Heart left ventricle (tissue), 16 donors: ENCODE measurements at regions not wholly inside any gene's neighbourhood (a gene's known extent, or its start where the extent isn't known, plus 50 kb on each side); places are given as distances from the start of the nearest gene placed in this dataset.

Experiments
- ATAC-seq, 4 donors: fragments of 200-7000 bp; cut with Tn5 transposase; one replicate each; pipeline ENCODE4 v1.9.1; 2020 to 2022; ENCODE audit warnings: moderate library complexity in 4 of 4, mild to moderate bottlenecking in 3 of 4, moderate number of reproducible peaks in 1 of 4
- DNase-seq, 5 donors: peaks; one replicate each; pipeline ENCODE4 v3.0.0-alpha.2; 2020
- H3K27ac ChIP-seq, 12 donors: fragments of 200-600 bp; sonication (generic) in 4 of 12; one replicate each; pipeline versions ENCODE4 v1.5.0 to v1.8.0; 2016 to 2022; ENCODE audit warnings: mild to moderate bottlenecking in 2 of 12
- H3K27me3 ChIP-seq, 9 donors: fragments of 200-600 bp; sonication (generic) in 2 of 9; one replicate each; pipeline versions ENCODE4 v1.5.1 to v1.8.0; 2016 to 2022; ENCODE audit warnings: mild to moderate bottlenecking in 3 of 9
- H3K36me3 ChIP-seq, 9 donors: fragments of 200-600 bp; sonication (generic) in 2 of 9; one replicate each; pipeline versions ENCODE4 v1.5.0 to v1.8.0; 2018 to 2022; ENCODE audit warnings: mild to moderate bottlenecking in 2 of 9
- H3K4me1 ChIP-seq, 12 donors: fragments of 200-600 bp; sonication (generic) in 4 of 12; one replicate each; pipeline versions ENCODE4 v1.5.0 to v1.8.0; 2016 to 2022; ENCODE audit warnings: mild to moderate bottlenecking in 3 of 12
- H3K4me3 ChIP-seq, 12 donors: fragments of 200-600 bp; sonication (generic) in 4 of 12; one replicate each; pipeline versions ENCODE4 v1.5.0 to v1.8.0; 2017 to 2022; ENCODE audit warnings: mild to moderate bottlenecking in 9 of 12, moderate library complexity in 4 of 12
- H3K9me3 ChIP-seq, 12 donors: fragments of 200-600 bp; sonication (generic) in 4 of 12; one replicate each; pipeline versions ENCODE4 v1.5.0 to v1.8.0; 2016 to 2022; ENCODE audit warnings: mild to moderate bottlenecking in 1 of 12
- CTCF ChIP-seq, 12 donors: fragments of 200-600 bp; sonication (generic) in 4 of 12; IDR thresholded peaks; one replicate each; pipeline versions ENCODE4 v1.5.0 to v1.8.0; 2018 to 2022; ENCODE audit warnings: antibody characterized with exemption in 12 of 12, mild to moderate bottlenecking in 5 of 12
- POLR2A ChIP-seq, 2 donors: fragments of 450-650 bp; IDR thresholded peaks; one replicate each; pipeline ENCODE4 v1.6.1; 2017; ENCODE audit warnings: antibody characterized with exemption in 2 of 2, mild to moderate bottlenecking in 2 of 2, moderate library complexity in 2 of 2
- WGBS, 4 donors: extraction: QIAGEN DNeasy Blood & Tissue Kit in 2 of 4; methylation state at CpG; one replicate each; pipeline versions ENCODE4 v1.1.5 to v1.1.7; 2013 to 2018; 5-methylcytosine and 5-hydroxymethylcytosine counted together
- intact Hi-C, 10 donors: fragments of 100-400 bp; cut with DNase I; formaldehyde crosslinking; loops; one replicate each; pipeline versions ENCODE4 v1.11.1 to v1.14.2; 2022
- donor health status: ischemic (EF 13 %, LVEDD 7.1; RV severe dilation, severe dysfunction).
- donor health status: healthy with polysubstance abuse.
- donor health status: DM: no; HTN: yes; CAD: no.
- donor health status: DM: no; HTN: no; CAD: no.
- donor health status: ischemic (EF 25% LVEDD 6.9; RV normal size, moderate dysfunction).
- donor health status: ischemic (EF 25% LVEDD 5.7; RV mildly dilated, moderate dysfunction).
- donor health status: healthy.
- donor health status: DM: yes; HTN: yes; CAD: no.
- donor health status: ischemic (EF 35%, LVEDD 5.7; RV mildly dilated, moderate dysfunction).
- donor health status: nonischemic (EF 11% LVEDD 7.7; RV severe dilation, severe dysfunction).
- donor health status: DM: yes; HTN: yes; CAD: no.
- donor health status: PGD.
- donor health status: ischemic (EF 29% LVEDD 5.4; RV normal size, mild dysfunction).
- donor health status: nonischemic (EF 23%, LVEDD 6.1; RV moderate dilation, normal function).

- TF ChIP-seq CTCF (IDR thresholded peaks at IDR 0.05): no peak
- TF ChIP-seq POLR2A (IDR thresholded peaks at IDR 0.05): no peak
- no peak overlapping the region for H3K4me3 ChIP-seq
- 81 to 86% (median 84%) methylated on average over 7 of the region's 7 CpGs for WGBS, 4 donors
- no peak for DNase-seq
- H3K36me3 ChIP-seq: no peaks in the 10 kb centered on the region
- H3K4me1 ChIP-seq: peaks cover 0 to 13% (median 0%) of the 10 kb centered on the region in 12 donors
- H3K27ac ChIP-seq: no peak overlapping the region
- intact Hi-C loops: loop anchor here in 1 of 10 donors (10.0 kb wide), 1 partner anchor 84 kb away; the partner anchor contains the start of gene SIPA1L1
- no peaks in the 10 kb centered on the region for H3K27me3 ChIP-seq
- ATAC-seq: no peak
- H3K9me3 ChIP-seq: no peaks in the 10 kb centered on the region
These were observed 501.2 kb downstream of the PCNX1 start for GRCh38 chr14:71408362-71409030.

GRCh38 chr14:71410578-71411284 is 503.5 kb downstream of the PCNX1 start:
- TF ChIP-seq CTCF (IDR thresholded peaks at IDR 0.05): no peak
- no peak for TF ChIP-seq POLR2A (IDR thresholded peaks at IDR 0.05)
- DNase-seq: no peak
- H3K4me1 ChIP-seq: peaks cover 0 to 13% (median 0%) of the 10 kb centered on the region in 12 donors
- H3K4me3 ChIP-seq: no peak overlapping the region
- H3K27me3 ChIP-seq: no peaks in the 10 kb centered on the region
- no peaks in the 10 kb centered on the region for H3K9me3 ChIP-seq
- WGBS, 4 donors: 92 to 97% (median 95%) methylated on average over 5 of the region's 5 CpGs
- no peak for ATAC-seq
- H3K36me3 ChIP-seq: no peaks in the 10 kb centered on the region
- intact Hi-C loops: no loop called here
- H3K27ac ChIP-seq: no peak overlapping the region

GRCh38 chr14:71411285-71411595 is 504.0 kb downstream of the PCNX1 start:
- WGBS, 4 donors: 91 to 94% (median 93%) methylated on average over 3 of the region's 3 CpGs
- intact Hi-C loops: no loop called here

More at GRCh38 chr14:71411285-71411595, 504.0 kb downstream of the PCNX1 start:
- no peak overlapping the region for H3K27ac ChIP-seq
- no peaks in the 10 kb centered on the region for H3K27me3 ChIP-seq
- peaks cover 0 to 13% (median 0%) of the 10 kb centered on the region in 12 donors for H3K4me1 ChIP-seq
- no peaks in the 10 kb centered on the region for H3K36me3 ChIP-seq
- no peaks in the 10 kb centered on the region for H3K9me3 ChIP-seq
- ATAC-seq: no peak
- DNase-seq: no peak
- TF ChIP-seq POLR2A (IDR thresholded peaks at IDR 0.05) (no peak), CTCF (IDR thresholded peaks at IDR 0.05) (no peak)
- H3K4me3 ChIP-seq: no peak overlapping the region
